GM12878 (cell line): ENCODE measurements at regions not wholly inside any gene's neighbourhood (a gene's known extent, or its start where the extent isn't known, plus 50 kb on each side); places are given as distances from the start of the nearest gene placed in this dataset.

Source experiments
- ATAC-seq: fragments of 200-7000 bp; cut with Tn5 transposase; 3 replicates; pipeline ENCODE4 v1.9.1; 2020; ENCODE audit warnings: mild to moderate bottlenecking, moderate library complexity
- BruUV-seq: library from RNA; stranded (reverse); fragments of 400-500 nt; replicated peaks from 2 replicates; lab custom pipeline; 2021; lab: Mats Ljungman, UMichigan
- CTCF ChIA-PET: fragments of 300-600 bp; sonication (Branson Sonifier 250); formaldehyde crosslinking; extraction: SDS; loops from one replicate; lab custom pipeline; 2021; ENCODE audit warnings: inconsistent platforms; lab: Yijun Ruan, JAX
- POLR2A ChIA-PET: fragments of 350-600 bp; formaldehyde crosslinking; extraction: SDS; loops from one replicate; lab custom pipeline; 2021; ENCODE audit warnings: inconsistent platforms; lab: Charles Lee
- RAD21 ChIA-PET: fragments of 300-600 bp; sonication (Branson Sonifier 250); formaldehyde crosslinking; loops from one replicate; lab custom pipeline; 2023; ENCODE audit warnings: antibody characterized with exemption; ENCODE audit not compliant: unreplicated experiment; lab: Charles Lee
- SMC1A ChIA-PET: fragments of 300-600 bp; sonication (Branson Sonifier 250); formaldehyde crosslinking; loops from one replicate; lab custom pipeline; 2023; ENCODE audit not compliant: unreplicated experiment, uncharacterized antibody; lab: Charles Lee
- DNase-seq: peaks from one replicate; pipeline ENCODE4 v3.0.0-alpha.2; 2011; ENCODE audit warnings: low read depth, low spot score
- FAIRE-seq: peaks from 3 replicates; lab custom pipeline; 2011; peaks lifted over from hg19 to GRCh38; lab: Jason Lieb, UNC
- H2AFZ ChIP-seq: 2 replicates; pipeline ENCODE4 v1.6.0; 2011; ENCODE audit warnings: low read depth, low read length, control low read depth; ENCODE audit not compliant: control insufficient read depth
- H3K27ac ChIP-seq: 2 replicates; pipeline ENCODE4 v1.5.1; 2011; ENCODE audit warnings: control low read depth; ENCODE audit not compliant: control insufficient read depth, insufficient read depth
- H3K27me3 ChIP-seq, 2 experiments: replicated peaks in 1 of 2; 2 replicates each; pipeline versions ENCODE4 v1.6.0 to v1.6.1; 2011; ENCODE audit warnings: low read length in 1 of 2; ENCODE audit not compliant: control insufficient read depth in 2 of 2, insufficient read depth in 2 of 2
- H3K36me3 ChIP-seq, 2 experiments: 2 replicates each; pipeline ENCODE4 v1.5.1; 2011; ENCODE audit warnings: low read length in 1 of 2; ENCODE audit not compliant: control insufficient read depth in 2 of 2, insufficient read depth in 2 of 2
- H3K4me1 ChIP-seq: 2 replicates; pipeline ENCODE4 v1.6.1; 2011; ENCODE audit warnings: mild to moderate bottlenecking, low read length, moderate library complexity, mixed read lengths; ENCODE audit not compliant: control insufficient read depth, insufficient read depth
- H3K4me2 ChIP-seq: 2 replicates; pipeline ENCODE4 v1.6.0; 2011; ENCODE audit warnings: control low read depth; ENCODE audit not compliant: control insufficient read depth, insufficient read depth
- H3K4me3 ChIP-seq: fragments of 200-600 bp; sonication (generic); 2 replicates; pipeline ENCODE4 v1.5.1; 2016
- H3K79me2 ChIP-seq: 2 replicates; pipeline ENCODE4 v1.6.0; 2011; ENCODE audit warnings: low read length; ENCODE audit not compliant: control insufficient read depth, insufficient read depth
- H3K9ac ChIP-seq: 2 replicates; pipeline ENCODE4 v1.8.0; 2011; ENCODE audit warnings: low read length, control low read depth, mixed read lengths; ENCODE audit not compliant: control insufficient read depth, insufficient read depth
- H3K9me3 ChIP-seq: replicated peaks from 3 replicates; pipeline ENCODE4 v1.5.1; 2011; ENCODE audit warnings: mild to moderate bottlenecking, low read length; ENCODE audit not compliant: control insufficient read depth, insufficient read depth
- H4K20me1 ChIP-seq: 2 replicates; pipeline ENCODE4 v1.6.0; 2011; ENCODE audit not compliant: control insufficient read depth, insufficient read depth
- BHLHE40 ChIP-seq, 2 experiments: fragments of 450-650 bp in 1 of 2; IDR thresholded peaks; 2 replicates each; pipeline ENCODE4 v1.6.1; 2011 to 2017; ENCODE audit warnings: low read depth in 2 of 2, borderline replicate concordance in 1 of 2, improper control_type of control experiment in 1 of 2, low read length in 1 of 2, mild to moderate bottlenecking in 1 of 2
- CEBPB ChIP-seq, 2 experiments: fragments of 150-350 bp in 1 of 2; IDR thresholded peaks; 2 replicates each; pipeline ENCODE4 v1.6.1; 2012 to 2014; ENCODE audit warnings: low read depth in 2 of 2, low read length in 2 of 2, borderline replicate concordance in 1 of 2, inconsistent platforms in 1 of 2
- ESRRA ChIP-seq: IDR thresholded peaks from 2 replicates; pipeline ENCODE4 v1.6.1; 2012; ENCODE audit warnings: mild to moderate bottlenecking, low read length, improper control_type of control experiment
- EZH2 ChIP-seq: IDR thresholded peaks from 2 replicates; pipeline ENCODE4 v1.6.1; 2012; ENCODE audit warnings: low read depth, mild to moderate bottlenecking, control low read depth, inconsistent platforms, low read length, borderline replicate concordance; ENCODE audit not compliant: control insufficient read depth
- IKZF1 ChIP-seq: fragments of 450-650 bp; conservative IDR thresholded peaks from 2 replicates; pipeline ENCODE4 v1.6.1; 2017; ENCODE audit warnings: antibody characterized with exemption, mild to moderate bottlenecking
- NR2C1 ChIP-seq: fragments of 450-650 bp; IDR thresholded peaks from 2 replicates; pipeline ENCODE4 v1.6.1; 2017; ENCODE audit warnings: antibody characterized with exemption, mild to moderate bottlenecking, moderate library complexity
- PAX5 ChIP-seq: IDR thresholded peaks from 2 replicates; pipeline ENCODE4 v1.6.1; 2011; ENCODE audit warnings: low read depth, low read length, borderline replicate concordance
- SIN3A ChIP-seq: IDR thresholded peaks from 2 replicates; pipeline ENCODE4 v1.6.1; 2012; ENCODE audit warnings: low read depth, low read length, improper control_type of control experiment
- SMARCA5 ChIP-seq: fragments of 450-650 bp; IDR thresholded peaks from 2 replicates; pipeline ENCODE4 v1.6.1; 2017; ENCODE audit warnings: mild to moderate bottlenecking
- TCF3 ChIP-seq: IDR thresholded peaks from 2 replicates; pipeline ENCODE4 v1.6.1; 2012; ENCODE audit warnings: low read depth, mild to moderate bottlenecking, low read length, borderline replicate concordance; ENCODE audit not compliant: insufficient read depth
- TCF7 ChIP-seq: IDR thresholded peaks from 2 replicates; pipeline ENCODE4 v1.6.1; 2014; ENCODE audit warnings: antibody characterized with exemption, borderline replicate concordance
- ZSCAN29 ChIP-seq: fragments of 450-650 bp; IDR thresholded peaks from 2 replicates; pipeline ENCODE4 v1.6.1; 2017; ENCODE audit warnings: mild to moderate bottlenecking, moderate library complexity
- WGBS: methylation state at CpG from one replicate; pipeline ENCODE4 v1.1.6; 2016; ENCODE audit warnings: low lambda C conversion rate; ENCODE audit not compliant: insufficient replicate concordance, insufficient coverage; ENCODE audit errors: missing lambda C conversion rate; 5-methylcytosine and 5-hydroxymethylcytosine counted together
- in situ Hi-C: fragments of 300-500 bp; cut with MboI; formaldehyde crosslinking; loops from 9 replicates; pipeline ENCODE4 v1.14.3; 2018; ENCODE audit warnings: mixed read lengths
- intact Hi-C: fragments of 100-400 bp; cut with micrococcal nuclease; formaldehyde crosslinking; loops from one replicate; pipeline ENCODE4 v1.14.2; 2022; ENCODE audit not compliant: unreplicated experiment
- TF ChIP-seq, protein P1 (sequence below): fragments of 450-650 bp; IDR thresholded peaks from 2 replicates; pipeline ENCODE4 v1.6.1; 2016; ENCODE audit warnings: mild to moderate bottlenecking
- TF ChIP-seq, protein P2 (sequence below): fragments of 450-650 bp; IDR thresholded peaks from 2 replicates; pipeline ENCODE4 v1.6.1; 2016; ENCODE audit warnings: mild to moderate bottlenecking
- TF ChIP-seq, protein P3 (sequence below): IDR thresholded peaks from 2 replicates; pipeline ENCODE4 v1.6.1; 2011; ENCODE audit warnings: low read depth, mild to moderate bottlenecking, low read length, moderate library complexity, borderline replicate concordance; ENCODE audit errors: extremely low read depth
- TF ChIP-seq, protein P4 (sequence below): IDR thresholded peaks from 2 replicates; pipeline ENCODE4 v1.6.1; 2011; ENCODE audit warnings: mild to moderate bottlenecking, low read depth, low read length, moderate library complexity; ENCODE audit not compliant: insufficient replicate concordance
- TF ChIP-seq, protein P5 (sequence below), 3 experiments: IDR thresholded peaks in 2 of 3; conservative IDR thresholded peaks in 1 of 3; 2 replicates each; pipeline ENCODE4 v1.5.1; 2011; ENCODE audit warnings: low read depth in 3 of 3, low read length in 3 of 3, mild to moderate bottlenecking in 3 of 3, control low read depth in 2 of 3, moderate library complexity in 2 of 3, inconsistent platforms in 1 of 3, mixed read lengths in 1 of 3; ENCODE audit not compliant: control insufficient read depth in 2 of 3, insufficient read depth in 1 of 3; ENCODE audit errors: extremely low read depth in 1 of 3

DNA sequence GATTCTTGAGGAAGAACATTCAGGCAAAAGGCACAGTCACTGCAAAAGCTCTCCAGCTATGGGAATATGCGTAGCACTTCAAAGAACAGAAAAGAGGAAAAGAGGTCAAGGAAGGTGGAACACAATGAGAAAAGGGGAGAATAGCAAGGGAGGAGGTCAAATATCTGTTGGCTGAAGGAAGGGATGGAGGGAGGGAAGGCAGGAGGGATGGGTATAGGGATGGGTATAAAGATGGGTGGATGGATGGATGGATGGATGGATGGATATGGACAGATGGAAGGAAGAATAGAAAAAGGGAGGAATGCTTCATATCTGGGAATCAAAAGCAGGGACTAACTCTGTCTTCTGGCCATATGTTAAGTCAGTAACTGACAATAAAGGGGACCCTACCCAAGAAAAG lies 164.2 kb upstream of the TOP1 start:
- no peak for FAIRE-seq
- CTCF ChIA-PET, result interaction anchor here (1.4 kb wide), 1 partner anchor 98 kb away, joined by 4 read pairs; no protein-coding TSS in a partner anchor
- no peak overlapping the region for H2AFZ ChIP-seq
- no peak overlapping the region for H3K27ac ChIP-seq
- no peak overlapping the region for H3K9ac ChIP-seq
- intact Hi-C loops (no loop called here), in situ Hi-C loops (no loop called here)
- SMC1A ChIA-PET, result no interaction called here
- POLR2A ChIA-PET, result no interaction called here
- no peaks in the 10 kb centered on the region for H4K20me1 ChIP-seq
- WGBS, result 70% methylated on average over 1 of the region's 1 CpG
- peaks cover 0 to 3% of the 10 kb centered on the region in 2 experiments; a peak in 1 of 4 replicates for H3K27me3 ChIP-seq
- H3K79me2 ChIP-seq, result no peaks in the 10 kb centered on the region
- TF ChIP-seq TCF7 (no peak), SIN3A (no peak), IKZF1 (no peak), ZSCAN29 (no peak), NR2C1 (no peak), PAX5 (no peak), TCF3 (no peak), CEBPB (IDR thresholded peaks at IDR 0.05; ENCODE audit: borderline replicate concordance in 1 of 2, low read depth in 2 of 2, low read length in 2 of 2) (no peak), ESRRA (no peak), SMARCA5 (no peak), EZH2 (no peak), BHLHE40 (IDR thresholded peaks at IDR 0.05; ENCODE audit: borderline replicate concordance in 1 of 2, low read depth in 2 of 2, low read length in 1 of 2) (no peak)
- TF ChIP-seq, protein P1, sequence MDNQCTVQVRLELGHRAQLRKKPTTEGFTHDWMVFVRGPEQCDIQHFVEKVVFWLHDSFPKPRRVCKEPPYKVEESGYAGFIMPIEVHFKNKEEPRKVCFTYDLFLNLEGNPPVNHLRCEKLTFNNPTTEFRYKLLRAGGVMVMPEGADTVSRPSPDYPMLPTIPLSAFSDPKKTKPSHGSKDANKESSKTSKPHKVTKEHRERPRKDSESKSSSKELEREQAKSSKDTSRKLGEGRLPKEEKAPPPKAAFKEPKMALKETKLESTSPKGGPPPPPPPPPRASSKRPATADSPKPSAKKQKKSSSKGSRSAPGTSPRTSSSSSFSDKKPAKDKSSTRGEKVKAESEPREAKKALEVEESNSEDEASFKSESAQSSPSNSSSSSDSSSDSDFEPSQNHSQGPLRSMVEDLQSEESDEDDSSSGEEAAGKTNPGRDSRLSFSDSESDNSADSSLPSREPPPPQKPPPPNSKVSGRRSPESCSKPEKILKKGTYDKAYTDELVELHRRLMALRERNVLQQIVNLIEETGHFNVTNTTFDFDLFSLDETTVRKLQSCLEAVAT, result no peak
- TF ChIP-seq, protein P2, sequence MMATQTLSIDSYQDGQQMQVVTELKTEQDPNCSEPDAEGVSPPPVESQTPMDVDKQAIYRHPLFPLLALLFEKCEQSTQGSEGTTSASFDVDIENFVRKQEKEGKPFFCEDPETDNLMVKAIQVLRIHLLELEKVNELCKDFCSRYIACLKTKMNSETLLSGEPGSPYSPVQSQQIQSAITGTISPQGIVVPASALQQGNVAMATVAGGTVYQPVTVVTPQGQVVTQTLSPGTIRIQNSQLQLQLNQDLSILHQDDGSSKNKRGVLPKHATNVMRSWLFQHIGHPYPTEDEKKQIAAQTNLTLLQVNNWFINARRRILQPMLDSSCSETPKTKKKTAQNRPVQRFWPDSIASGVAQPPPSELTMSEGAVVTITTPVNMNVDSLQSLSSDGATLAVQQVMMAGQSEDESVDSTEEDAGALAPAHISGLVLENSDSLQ, result no peak
- TF ChIP-seq, protein P3, sequence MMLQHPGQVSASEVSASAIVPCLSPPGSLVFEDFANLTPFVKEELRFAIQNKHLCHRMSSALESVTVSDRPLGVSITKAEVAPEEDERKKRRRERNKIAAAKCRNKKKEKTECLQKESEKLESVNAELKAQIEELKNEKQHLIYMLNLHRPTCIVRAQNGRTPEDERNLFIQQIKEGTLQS, result no peak
- TF ChIP-seq, protein P4, sequence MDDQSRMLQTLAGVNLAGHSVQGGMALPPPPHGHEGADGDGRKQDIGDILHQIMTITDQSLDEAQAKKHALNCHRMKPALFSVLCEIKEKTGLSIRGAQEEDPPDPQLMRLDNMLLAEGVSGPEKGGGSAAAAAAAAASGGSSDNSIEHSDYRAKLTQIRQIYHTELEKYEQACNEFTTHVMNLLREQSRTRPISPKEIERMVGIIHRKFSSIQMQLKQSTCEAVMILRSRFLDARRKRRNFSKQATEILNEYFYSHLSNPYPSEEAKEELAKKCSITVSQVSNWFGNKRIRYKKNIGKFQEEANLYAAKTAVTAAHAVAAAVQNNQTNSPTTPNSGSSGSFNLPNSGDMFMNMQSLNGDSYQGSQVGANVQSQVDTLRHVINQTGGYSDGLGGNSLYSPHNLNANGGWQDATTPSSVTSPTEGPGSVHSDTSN, result no peak
- TF ChIP-seq, protein P5, sequence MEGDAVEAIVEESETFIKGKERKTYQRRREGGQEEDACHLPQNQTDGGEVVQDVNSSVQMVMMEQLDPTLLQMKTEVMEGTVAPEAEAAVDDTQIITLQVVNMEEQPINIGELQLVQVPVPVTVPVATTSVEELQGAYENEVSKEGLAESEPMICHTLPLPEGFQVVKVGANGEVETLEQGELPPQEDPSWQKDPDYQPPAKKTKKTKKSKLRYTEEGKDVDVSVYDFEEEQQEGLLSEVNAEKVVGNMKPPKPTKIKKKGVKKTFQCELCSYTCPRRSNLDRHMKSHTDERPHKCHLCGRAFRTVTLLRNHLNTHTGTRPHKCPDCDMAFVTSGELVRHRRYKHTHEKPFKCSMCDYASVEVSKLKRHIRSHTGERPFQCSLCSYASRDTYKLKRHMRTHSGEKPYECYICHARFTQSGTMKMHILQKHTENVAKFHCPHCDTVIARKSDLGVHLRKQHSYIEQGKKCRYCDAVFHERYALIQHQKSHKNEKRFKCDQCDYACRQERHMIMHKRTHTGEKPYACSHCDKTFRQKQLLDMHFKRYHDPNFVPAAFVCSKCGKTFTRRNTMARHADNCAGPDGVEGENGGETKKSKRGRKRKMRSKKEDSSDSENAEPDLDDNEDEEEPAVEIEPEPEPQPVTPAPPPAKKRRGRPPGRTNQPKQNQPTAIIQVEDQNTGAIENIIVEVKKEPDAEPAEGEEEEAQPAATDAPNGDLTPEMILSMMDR (IDR thresholded peaks at IDR 0.05 in 2 of 3, conservative IDR thresholded peaks at IDR 0.05 in 1 of 3; ENCODE audit: control insufficient read depth in 2 of 3, extremely low read depth in 1 of 3, insufficient read depth in 1 of 3, low read depth in 3 of 3, low read length in 3 of 3), result no peak
- no peaks in the 10 kb centered on the region for H3K4me1 ChIP-seq
- ATAC-seq, result no peak
- no peak overlapping the region for H3K4me3 ChIP-seq
- no peaks in the 10 kb centered on the region for H3K36me3 ChIP-seq
- RAD21 ChIA-PET, result no interaction called here
- no peak overlapping the region for H3K4me2 ChIP-seq
- no peaks in the 10 kb centered on the region for H3K9me3 ChIP-seq
- DNase-seq, result no peak
- no TSS peak for BruUV-seq
